ENCODE measurements at regions not wholly inside any gene's neighbourhood (a gene's known extent, or its start where the extent isn't known, plus 50 kb on each side); places are given as distances from the start of the nearest gene placed in this dataset.

DNA sequence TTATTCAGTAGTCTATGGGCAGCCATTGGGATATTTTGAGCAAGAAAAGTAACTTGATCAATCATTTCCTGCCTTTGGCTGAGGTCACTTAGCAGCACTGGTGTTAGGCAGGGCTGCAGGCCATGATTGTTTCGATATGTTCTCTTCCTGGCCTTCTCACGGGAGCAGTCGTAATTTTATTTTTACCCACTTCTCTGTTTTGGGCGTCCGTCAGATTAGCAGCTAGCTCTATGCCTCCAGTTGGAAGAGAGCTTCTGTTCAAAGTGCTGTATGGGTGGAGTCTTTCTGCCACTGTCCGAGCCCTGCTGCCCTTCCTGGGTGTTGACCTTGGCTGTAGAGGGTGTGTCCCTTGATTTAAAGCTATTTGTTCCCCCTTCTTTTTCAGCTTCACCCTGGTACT is 123.4 kb upstream of the ROPN1 start:
- Mint-ChIP-seq H3K27ac (no peak overlapping the region), H3K36me3 (no peaks in the 10 kb centered on the region), H3K9me3 (no peaks in the 10 kb centered on the region), H3K4me1 (no peaks in the 10 kb centered on the region), H3K4me3 (no peak overlapping the region), H3K27me3 (peaks cover 59% of the 10 kb centered on the region)
- ATAC-seq, result no peak

DNA sequence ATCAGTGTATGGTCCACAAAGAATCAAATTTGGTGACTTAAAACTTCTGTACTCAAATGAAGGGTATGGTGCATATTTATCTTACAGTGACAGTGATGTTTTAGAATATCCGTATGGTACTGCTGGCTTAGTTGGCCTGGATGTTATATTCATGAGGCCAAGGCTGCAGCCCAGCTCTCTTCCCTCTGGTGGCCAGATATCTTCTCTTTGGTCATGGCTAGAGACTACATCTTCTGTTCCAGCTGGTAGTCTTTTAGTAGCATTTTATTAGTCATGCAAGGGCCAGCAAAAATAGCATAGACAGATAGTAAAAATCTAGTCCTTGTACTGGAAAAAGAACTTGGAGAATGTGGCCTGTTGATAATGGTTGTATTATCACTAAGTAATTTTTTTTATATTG is 124.0 kb upstream of the ROPN1 start:
- no peak overlapping the region for H3K4me3 Mint-ChIP-seq
- no peak for ATAC-seq
- H3K4me1 Mint-ChIP-seq, result no peaks in the 10 kb centered on the region
- peaks cover 59% of the 10 kb centered on the region for H3K27me3 Mint-ChIP-seq
- no peaks in the 10 kb centered on the region for H3K36me3 Mint-ChIP-seq
- H3K9me3 Mint-ChIP-seq, result no peaks in the 10 kb centered on the region
- H3K27ac Mint-ChIP-seq, result no peak overlapping the region

DNA sequence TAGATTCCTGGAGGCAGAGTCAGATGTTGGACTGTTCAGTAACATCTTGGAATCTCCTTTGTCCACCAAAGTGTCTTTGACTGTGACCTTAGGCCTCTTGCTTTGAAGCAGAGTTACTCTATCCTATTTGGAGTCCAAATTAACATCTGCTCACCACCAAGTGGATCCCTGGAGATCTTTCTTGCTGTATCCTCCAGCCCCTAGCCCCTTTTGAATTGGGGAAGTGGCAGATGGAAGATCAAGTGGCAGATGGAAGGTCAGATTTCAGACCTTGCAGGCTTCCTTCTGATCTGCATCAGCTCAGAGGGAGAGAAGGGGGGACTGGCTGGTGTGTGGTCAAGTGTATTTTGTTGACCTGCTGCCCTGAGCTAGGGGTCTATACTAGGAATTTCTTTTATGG is 125.0 kb upstream of the ROPN1 start:
- Mint-ChIP-seq H3K27me3 (peaks cover 59% of the 10 kb centered on the region), H3K27ac (no peak overlapping the region), H3K9me3 (no peaks in the 10 kb centered on the region), H3K4me3 (no peak overlapping the region), H3K36me3 (no peaks in the 10 kb centered on the region), H3K4me1 (no peaks in the 10 kb centered on the region)
- ATAC-seq, result no peak

DNA sequence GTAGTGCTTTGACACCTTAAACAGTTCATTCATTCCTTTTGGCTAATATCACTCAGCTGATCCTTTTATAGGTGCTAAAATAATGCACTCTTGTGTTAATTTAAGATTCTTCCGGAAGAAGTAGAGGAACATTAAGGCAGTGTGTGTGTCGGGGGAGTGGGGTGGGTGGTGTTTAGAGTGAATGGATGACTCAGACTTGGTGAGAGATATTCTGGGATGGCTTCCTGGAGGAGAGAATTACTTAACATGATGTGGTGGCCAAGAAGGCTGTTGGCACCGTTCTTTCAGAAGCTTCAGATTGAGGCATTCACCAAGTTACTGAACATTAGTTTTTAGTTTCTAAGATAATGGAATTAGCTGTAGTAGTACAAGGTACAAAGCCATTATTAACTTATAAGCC is 125.6 kb upstream of the ROPN1 start:
- H3K9me3 Mint-ChIP-seq, result no peaks in the 10 kb centered on the region
- H3K36me3 Mint-ChIP-seq, result no peaks in the 10 kb centered on the region
- peaks cover 59% of the 10 kb centered on the region for H3K27me3 Mint-ChIP-seq
- no peaks in the 10 kb centered on the region for H3K4me1 Mint-ChIP-seq
- H3K27ac Mint-ChIP-seq, result no peak overlapping the region
- ATAC-seq, result no peak
- H3K4me3 Mint-ChIP-seq, result no peak overlapping the region

DNA sequence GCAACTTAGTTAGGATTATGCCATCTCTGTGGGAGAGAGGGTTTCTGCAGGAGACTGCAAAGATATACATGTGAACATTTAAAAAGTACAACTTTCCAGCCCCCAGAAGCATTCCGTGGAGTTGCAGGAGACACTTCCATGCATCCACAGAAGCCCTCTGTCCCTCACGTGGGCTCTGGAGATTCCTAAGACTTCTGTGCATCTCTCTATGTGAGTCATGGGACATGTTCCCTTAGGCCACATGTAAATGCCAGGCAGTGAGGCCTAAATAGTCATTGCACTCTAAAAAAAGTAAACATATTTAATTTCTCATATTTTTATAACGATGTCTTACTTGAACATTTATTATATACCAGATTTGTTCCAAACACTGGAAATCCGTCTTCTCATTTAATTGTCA is 126.5 kb upstream of the ROPN1 start:
- peaks cover 51% of the 10 kb centered on the region for H3K27me3 Mint-ChIP-seq
- H3K9me3 Mint-ChIP-seq, result no peaks in the 10 kb centered on the region
- no peak for ATAC-seq
- H3K27ac Mint-ChIP-seq, result no peak overlapping the region
- no peak overlapping the region for H3K4me3 Mint-ChIP-seq
- H3K4me1 Mint-ChIP-seq, result no peaks in the 10 kb centered on the region
- H3K36me3 Mint-ChIP-seq, result no peaks in the 10 kb centered on the region

DNA sequence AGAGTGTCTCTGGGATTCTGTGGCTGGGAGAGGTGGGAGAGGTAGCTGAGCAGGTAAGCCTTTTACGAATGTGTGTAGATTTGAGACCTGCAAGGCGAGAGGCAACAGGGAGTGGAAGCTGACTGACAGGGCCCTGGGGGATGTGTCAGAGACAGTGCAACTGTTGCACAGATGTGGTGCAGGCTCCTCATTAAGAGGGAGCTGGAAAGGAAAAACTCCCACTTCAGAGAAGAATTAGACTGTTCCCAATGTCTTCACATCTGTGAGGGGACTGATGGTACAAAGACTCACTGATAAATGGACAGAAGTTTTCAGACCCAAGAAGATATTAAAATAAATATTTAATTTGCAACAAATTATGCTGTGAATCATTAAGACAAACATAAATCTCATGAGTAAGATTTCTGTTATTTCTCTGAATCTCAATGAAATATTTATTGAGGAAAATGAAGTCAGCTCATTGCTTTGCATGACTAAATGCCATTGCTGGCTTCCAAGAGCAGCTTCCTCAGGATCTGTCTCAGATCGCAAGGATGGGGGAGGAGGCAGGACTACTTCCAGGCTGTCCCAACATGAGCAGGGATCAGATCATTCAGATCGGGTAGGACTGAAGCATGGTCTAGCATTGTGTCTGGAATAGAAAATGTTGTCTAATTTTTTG is 127.3 kb upstream of the ROPN1 start:
- H3K4me3 Mint-ChIP-seq, result no peak overlapping the region
- H3K36me3 Mint-ChIP-seq, result no peaks in the 10 kb centered on the region
- H3K27me3 Mint-ChIP-seq, result peaks cover 44% of the 10 kb centered on the region
- no peak for ATAC-seq
- no peaks in the 10 kb centered on the region for H3K4me1 Mint-ChIP-seq
- H3K27ac Mint-ChIP-seq, result no peak overlapping the region
- no peaks in the 10 kb centered on the region for H3K9me3 Mint-ChIP-seq

DNA sequence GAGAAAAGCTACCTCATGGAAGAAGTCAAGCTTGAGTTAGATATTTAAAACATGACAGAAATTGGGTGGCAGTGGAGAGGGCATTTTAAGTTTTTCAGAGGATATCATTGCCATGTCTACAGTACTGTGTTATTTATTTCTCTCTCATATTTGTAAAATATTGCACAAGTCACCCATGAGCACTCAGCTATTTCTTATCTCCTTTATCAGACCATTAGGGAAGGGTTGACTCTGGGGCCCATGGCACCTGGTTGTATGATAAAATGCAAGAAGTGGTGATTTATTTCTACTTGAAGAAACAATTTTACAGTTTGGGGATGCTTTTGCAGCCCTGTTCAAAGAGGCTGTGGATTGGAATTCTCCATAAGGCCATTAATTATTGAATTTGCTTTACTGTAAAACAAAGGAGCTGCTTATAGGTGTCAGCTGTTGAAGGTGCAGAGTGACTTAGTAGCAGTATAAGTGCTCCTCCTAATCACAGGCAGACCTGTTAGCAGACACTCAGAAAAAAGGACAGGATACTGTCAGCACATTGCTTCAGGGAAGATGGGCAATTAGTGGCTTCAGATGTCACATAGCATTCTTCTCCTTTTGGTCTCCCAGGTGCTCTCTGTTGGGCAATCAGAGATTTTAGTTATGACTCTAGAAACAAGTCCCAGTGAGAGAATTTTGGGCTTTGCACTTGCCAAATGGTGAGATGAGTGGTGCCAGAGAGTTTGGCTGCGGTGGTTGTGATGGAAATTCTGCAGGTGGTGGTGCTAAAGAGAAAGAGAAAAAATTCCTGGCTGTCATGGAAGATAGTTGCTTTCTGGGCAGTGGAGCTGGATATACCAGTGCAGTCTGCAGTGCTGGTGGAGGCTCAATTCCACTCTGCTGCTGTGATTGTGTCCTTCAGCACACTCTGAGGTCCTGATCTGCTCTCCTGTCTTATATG is 129.7 kb upstream of the ROPN1 start:
- no peaks in the 10 kb centered on the region for H3K36me3 Mint-ChIP-seq
- H3K27me3 Mint-ChIP-seq, result peaks cover 31% of the 10 kb centered on the region
- no peak overlapping the region for H3K4me3 Mint-ChIP-seq
- no peaks in the 10 kb centered on the region for H3K9me3 Mint-ChIP-seq
- ATAC-seq, result no peak
- no peaks in the 10 kb centered on the region for H3K4me1 Mint-ChIP-seq
- H3K27ac Mint-ChIP-seq, result no peak overlapping the region

DNA sequence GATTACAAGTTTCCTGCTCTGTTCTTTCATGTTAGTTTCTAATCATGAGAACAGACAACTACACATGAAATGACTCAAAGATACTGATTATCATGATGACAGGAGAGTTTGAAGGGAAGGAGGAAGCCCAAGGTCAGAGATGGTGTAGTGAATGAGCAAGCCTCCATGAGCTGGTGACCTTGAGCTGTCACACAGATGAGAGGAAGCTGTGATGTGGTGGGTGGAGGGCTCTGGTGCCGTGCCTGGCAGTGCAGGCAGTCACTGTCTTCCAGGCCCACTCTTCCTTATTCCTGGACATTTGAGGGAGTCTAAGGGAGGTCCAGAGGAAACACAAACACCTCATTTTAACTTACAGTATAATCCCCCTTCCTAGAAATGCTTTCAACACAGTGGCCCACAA is 133.4 kb upstream of the ROPN1 start:
- Mint-ChIP-seq H3K4me1 (no peaks in the 10 kb centered on the region), H3K4me3 (no peak overlapping the region), H3K36me3 (no peaks in the 10 kb centered on the region), H3K27ac (no peak overlapping the region), H3K9me3 (no peaks in the 10 kb centered on the region), H3K27me3 (peaks cover 23% of the 10 kb centered on the region)
- ATAC-seq, result no peak

DNA sequence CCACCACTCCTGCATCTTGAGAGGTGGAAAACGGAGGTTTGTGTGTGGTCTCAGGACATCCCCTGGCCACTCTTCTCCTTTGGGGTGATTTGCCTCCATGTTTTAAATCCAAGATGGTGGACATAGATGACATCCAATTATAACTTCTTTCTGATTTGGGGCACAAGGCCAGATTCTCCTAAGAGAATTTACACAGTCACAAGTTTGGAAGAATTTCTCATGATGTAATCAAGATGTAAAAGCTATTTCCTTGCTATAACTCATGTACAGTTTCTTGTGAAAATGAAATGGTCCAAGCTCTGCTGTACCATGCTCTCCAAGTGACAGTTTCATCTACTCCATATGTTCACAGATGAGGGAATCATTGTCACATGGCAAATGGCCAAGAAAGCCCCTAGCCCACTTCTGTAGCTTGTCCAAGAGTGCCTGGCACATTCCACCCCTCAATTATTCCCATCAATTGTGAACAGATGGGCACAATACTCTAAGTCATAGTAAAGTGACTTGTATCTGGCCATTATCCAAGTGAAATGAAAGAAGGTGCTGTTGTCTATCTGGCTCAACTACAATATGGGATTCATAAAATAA is 134.6 kb upstream of the ROPN1 start:
- Mint-ChIP-seq H3K9me3 (no peaks in the 10 kb centered on the region), H3K4me1 (no peaks in the 10 kb centered on the region), H3K27me3 (peaks cover 31% of the 10 kb centered on the region), H3K36me3 (no peaks in the 10 kb centered on the region), H3K27ac (no peak overlapping the region), H3K4me3 (no peak overlapping the region)
- no peak for ATAC-seq

DNA sequence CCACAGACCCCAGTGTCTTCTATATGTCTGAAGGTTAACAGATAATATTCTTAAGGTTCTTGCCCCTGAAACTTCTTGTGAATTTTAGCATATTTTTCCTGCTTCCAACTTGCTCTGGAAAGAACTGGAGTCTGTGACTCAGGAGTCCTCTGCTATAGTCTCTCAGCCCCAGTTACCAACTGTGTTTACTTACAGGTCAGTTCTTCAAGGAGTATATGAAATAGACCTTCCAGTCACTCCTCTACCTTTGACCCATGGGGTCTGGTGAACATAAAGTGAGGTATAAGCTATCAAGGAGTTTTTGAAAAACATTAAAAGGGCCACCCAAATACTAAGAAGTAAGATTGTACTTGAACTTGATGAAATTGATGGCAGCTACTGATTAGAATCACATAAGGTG is 139.2 kb upstream of the ROPN1 start:
- Mint-ChIP-seq H3K27ac (no peak overlapping the region), H3K27me3 (peaks cover 41% of the 10 kb centered on the region), H3K4me3 (no peak overlapping the region), H3K36me3 (no peaks in the 10 kb centered on the region), H3K4me1 (no peaks in the 10 kb centered on the region), H3K9me3 (no peaks in the 10 kb centered on the region)
- no peak for ATAC-seq

DNA sequence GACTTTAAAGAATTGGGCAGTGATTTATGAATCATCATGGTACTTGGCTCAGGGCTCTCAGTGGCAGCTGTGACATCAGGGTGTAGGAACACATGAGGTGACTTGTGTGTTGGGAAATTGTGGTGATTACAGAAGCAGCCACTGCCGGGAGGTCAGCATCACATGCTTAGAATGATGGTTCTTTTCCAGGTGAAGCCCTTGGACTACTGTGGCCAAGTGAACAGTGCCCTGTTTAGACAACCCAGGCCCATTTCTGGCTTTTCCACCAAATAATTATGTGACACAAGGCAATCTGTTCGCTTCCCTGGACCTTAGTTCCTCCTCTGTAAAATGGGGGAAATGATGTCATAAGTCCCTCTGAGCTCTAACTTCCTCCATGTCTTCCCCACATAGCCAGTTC is 139.7 kb upstream of the ROPN1 start:
- Mint-ChIP-seq H3K27ac (no peak overlapping the region), H3K27me3 (peaks cover 41% of the 10 kb centered on the region), H3K36me3 (no peaks in the 10 kb centered on the region), H3K4me3 (no peak overlapping the region), H3K9me3 (no peaks in the 10 kb centered on the region), H3K4me1 (no peaks in the 10 kb centered on the region)
- no peak for ATAC-seq

DNA sequence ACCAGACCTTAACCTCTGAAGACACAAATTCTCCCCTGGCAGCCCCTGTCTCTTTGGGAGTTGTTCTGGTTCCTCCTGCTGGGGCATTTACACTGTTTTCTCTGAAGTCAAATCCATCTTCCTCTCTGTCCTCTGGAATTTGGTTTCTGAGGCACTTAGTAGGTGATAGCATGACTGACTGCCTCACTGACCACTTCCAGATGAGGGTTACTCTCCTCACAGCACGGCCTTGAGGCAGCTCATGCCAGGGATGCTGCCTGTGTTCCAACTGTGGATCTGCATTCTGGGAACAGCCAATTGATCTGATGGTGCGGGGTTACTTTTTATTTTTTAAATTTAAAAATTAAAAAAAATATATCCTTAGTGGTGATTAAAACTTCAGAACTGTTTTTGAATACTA is 140.9 kb upstream of the ROPN1 start:
- peaks cover 35% of the 10 kb centered on the region for H3K27me3 Mint-ChIP-seq
- no peaks in the 10 kb centered on the region for H3K4me1 Mint-ChIP-seq
- H3K36me3 Mint-ChIP-seq, result no peaks in the 10 kb centered on the region
- ATAC-seq, result no peak
- H3K9me3 Mint-ChIP-seq, result no peaks in the 10 kb centered on the region
- H3K27ac Mint-ChIP-seq, result no peak overlapping the region
- H3K4me3 Mint-ChIP-seq, result no peak overlapping the region

DNA sequence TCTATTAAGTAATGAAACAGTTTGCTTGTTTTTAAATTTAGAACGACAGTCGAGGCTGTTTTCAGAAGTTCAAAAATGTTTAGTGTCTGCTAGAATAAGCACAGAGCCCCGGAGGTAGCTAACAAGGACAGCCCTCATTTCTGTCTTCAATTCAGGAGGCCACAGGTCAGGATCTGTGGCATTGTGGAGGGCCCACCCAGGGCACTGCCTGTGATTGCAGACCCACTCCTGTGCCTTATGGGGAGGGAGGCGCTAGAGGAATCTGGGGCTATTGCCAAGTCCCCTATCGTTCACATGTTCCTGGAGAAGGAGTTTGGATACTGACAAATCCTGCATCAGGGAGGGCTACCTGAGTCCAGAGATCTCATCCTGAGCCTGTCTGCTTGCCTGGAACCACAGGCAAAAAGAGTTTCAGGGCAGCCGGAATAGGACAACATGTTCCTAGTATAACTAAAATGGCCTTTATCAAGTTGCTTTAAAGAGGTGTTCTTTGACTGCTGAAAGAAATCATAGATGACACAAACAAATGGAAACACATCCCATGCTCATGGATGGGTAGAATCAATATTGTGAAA is 141.5 kb upstream of the ROPN1 start:
- Mint-ChIP-seq H3K4me1 (no peaks in the 10 kb centered on the region), H3K27me3 (peaks cover 31% of the 10 kb centered on the region)

DNA sequence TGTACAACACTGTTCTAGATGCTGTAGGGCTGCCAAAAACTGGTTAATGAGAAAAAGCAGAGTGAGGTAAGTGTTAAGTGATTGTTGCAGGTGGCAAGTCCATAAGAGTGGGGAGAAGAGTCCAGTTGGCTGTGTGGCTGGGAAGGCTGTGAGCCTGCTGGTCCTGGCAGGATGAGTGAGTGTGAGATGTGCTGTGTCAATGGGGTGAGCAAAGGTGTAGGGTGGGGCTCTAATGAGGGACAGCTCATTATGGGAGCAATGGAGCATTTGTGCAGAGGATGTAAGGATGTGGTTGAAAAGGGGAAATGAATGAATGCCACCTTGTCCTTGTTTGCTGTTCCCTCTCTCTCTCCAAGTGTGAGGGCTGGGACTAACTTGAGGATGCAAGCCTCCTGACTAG is 145.3 kb upstream of the ROPN1 start:
- Mint-ChIP-seq H3K4me1 (no peaks in the 10 kb centered on the region), H3K9me3 (no peaks in the 10 kb centered on the region), H3K27me3 (peaks cover 3% of the 10 kb centered on the region), H3K27ac (no peak overlapping the region), H3K4me3 (no peak overlapping the region), H3K36me3 (no peaks in the 10 kb centered on the region)
- no peak for ATAC-seq

More for the DNA sequence above, 141.5 kb upstream of the ROPN1 start:
- H3K36me3 Mint-ChIP-seq, result no peaks in the 10 kb centered on the region
- H3K27ac Mint-ChIP-seq, result no peak overlapping the region
- no peaks in the 10 kb centered on the region for H3K9me3 Mint-ChIP-seq
- no peak overlapping the region for H3K4me3 Mint-ChIP-seq
- no peak for ATAC-seq

DNA sequence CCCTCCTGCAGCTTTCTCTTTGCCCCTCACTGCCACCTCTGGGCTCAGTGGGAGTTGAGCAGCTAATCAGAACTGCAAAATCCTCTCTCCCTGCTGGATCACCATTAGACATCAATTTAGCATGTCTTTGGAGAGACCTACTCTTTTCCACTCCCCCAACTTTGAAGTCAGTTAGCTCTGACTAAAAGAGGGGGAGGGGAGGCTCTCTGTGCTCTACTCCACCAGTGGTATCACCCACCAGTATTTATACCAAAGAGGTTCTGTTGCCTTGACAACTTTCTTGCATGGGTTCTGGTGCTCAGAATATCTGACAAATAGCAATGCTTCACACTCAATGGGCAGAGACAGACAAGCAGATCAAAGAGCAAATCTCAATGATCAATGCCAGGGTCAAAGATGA is 146.2 kb upstream of the ROPN1 start:
- Mint-ChIP-seq H3K36me3 (no peaks in the 10 kb centered on the region), H3K27ac (no peak overlapping the region), H3K9me3 (no peaks in the 10 kb centered on the region), H3K4me1 (no peaks in the 10 kb centered on the region), H3K4me3 (no peak overlapping the region), H3K27me3 (no peaks in the 10 kb centered on the region)
- ATAC-seq, result no peak

Measured in stimulated activated memory B cell treated with anti-CD40 and anti-IgM and Interleukin-4, amounts not matched to agents 10 μg/mL and 1 μg/mL and 100 μg/mL, for 72 hours (primary cell).